Neutrophil (primary cell): ENCODE measurements at regions not wholly inside any gene's neighbourhood (a gene's known extent, or its start where the extent isn't known, plus 50 kb on each side); places are given as distances from the start of the nearest gene placed in this dataset.

Source experiments
- H3K27ac ChIP-seq: fragments of 200-600 bp; sonication (generic); 2 replicates; pipeline ENCODE4 v1.5.1; 2016; ENCODE audit warnings: mild to moderate bottlenecking, moderate library complexity
- H3K27me3 ChIP-seq: fragments of 200-600 bp; sonication (generic); 2 replicates; pipeline ENCODE4 v1.6.0; 2016; ENCODE audit warnings: mild to moderate bottlenecking
- H3K36me3 ChIP-seq: fragments of 200-600 bp; sonication (generic); 2 replicates; pipeline ENCODE4 v1.5.1; 2017
- H3K4me1 ChIP-seq, 2 experiments: fragments of 200-600 bp in 1 of 2; sonication (generic) in 1 of 2; 1 replicate in 1 of 2; 2 replicates in 1 of 2; pipeline versions ENCODE4 v1.5.1 to v1.6.1; 2013 to 2016; ENCODE audit warnings: low read depth in 1 of 2, low read length in 1 of 2, mild to moderate bottlenecking in 1 of 2, moderate library complexity in 1 of 2; ENCODE audit not compliant: control insufficient read depth in 1 of 2, insufficient read depth in 1 of 2
- H3K4me3 ChIP-seq, 2 experiments: fragments of 200-600 bp in 1 of 2; sonication (generic) in 1 of 2; 1 replicate in 1 of 2; 2 replicates in 1 of 2; pipeline ENCODE4 v1.5.1; 2013 to 2016; ENCODE audit warnings: low read depth in 1 of 2, low read length in 1 of 2, mild to moderate bottlenecking in 1 of 2, moderate library complexity in 1 of 2
- H3K9me3 ChIP-seq: fragments of 200-600 bp; sonication (generic); 2 replicates; pipeline ENCODE4 v1.5.1; 2016
- CTCF ChIP-seq: fragments of 200-600 bp; sonication (generic); IDR thresholded peaks from 2 replicates; pipeline ENCODE4 v1.5.1; 2016; ENCODE audit warnings: antibody characterized with exemption

DNA sequence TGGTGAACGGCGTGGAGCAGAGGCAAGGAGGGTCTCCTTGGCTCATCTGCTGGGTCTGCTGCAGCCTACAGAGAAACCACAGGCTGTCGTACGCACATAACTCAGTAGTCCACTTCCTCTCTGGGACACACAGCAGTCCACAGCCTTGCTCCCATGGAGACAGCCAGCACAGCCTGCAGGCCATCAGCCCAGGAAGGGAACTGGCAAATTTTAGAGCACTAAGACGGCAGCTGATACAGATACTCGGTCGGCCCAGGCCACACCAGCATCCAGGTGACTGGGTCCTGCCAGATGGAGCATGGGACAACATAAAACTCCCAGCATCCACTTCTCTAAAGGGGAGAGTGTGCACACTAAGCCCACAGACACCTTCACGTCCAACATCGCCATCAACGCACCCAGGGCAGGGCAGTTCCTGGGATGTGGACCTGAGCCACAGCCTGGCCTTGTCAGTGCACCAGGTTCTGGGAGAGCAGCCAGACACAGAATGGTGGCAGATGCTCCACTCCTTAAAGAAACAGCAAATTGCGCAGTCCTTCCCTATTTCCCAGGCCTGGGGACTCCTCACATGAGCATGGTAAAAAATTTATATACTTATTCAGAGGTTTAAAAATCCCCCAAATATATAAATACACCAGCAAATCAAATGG, 247.1 kb upstream of the RAB4A start:
- Histone ChIP-seq H3K27me3 (no peaks in the 10 kb centered on the region), H3K4me3 (peak overlapping the region in 1 of 2 experiments; percentile 22), H3K27ac (peak overlapping the region; percentile 97), H3K36me3 (no peaks in the 10 kb centered on the region), H3K9me3 (no peaks in the 10 kb centered on the region), H3K4me1 (peaks cover 0 to 87% of the 10 kb centered on the region in 2 experiments)
- TF ChIP-seq CTCF: no peak

- Histone ChIP-seq H3K4me3 (peak overlapping the region in 1 of 2 experiments; percentile 13), H3K36me3 (no peaks in the 10 kb centered on the region), H3K27ac (peak overlapping the region; percentile 97), H3K4me1 (peaks cover 0 to 95% of the 10 kb centered on the region in 2 experiments), H3K9me3 (no peaks in the 10 kb centered on the region), H3K27me3 (no peaks in the 10 kb centered on the region)
- TF ChIP-seq CTCF: no peak
Observed at GRCh38 chr1:229024528-229025130, 246.3 kb upstream of the RAB4A start.

DNA sequence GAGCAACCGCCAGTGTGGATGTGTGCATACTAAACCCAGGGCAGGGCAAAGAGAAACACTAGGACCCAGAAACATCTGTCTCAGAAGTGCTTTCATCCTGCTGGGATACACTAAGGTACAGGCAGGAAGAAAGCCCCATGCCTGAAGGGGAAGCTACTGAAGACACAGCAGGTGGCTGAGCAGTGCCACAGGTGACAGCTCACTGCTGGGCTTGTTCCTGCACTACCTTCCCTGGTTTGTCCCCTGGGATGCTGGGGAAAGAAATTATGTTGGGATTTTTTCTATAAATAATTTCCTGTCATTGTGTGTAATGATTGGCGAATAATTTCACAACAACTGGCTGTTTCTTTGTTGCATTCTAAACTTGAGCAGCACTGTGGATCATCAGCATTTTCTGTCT, 245.3 kb upstream of the RAB4A start:
- no peaks in the 10 kb centered on the region for H3K27me3 ChIP-seq
- TF ChIP-seq CTCF: no peak
- peak overlapping the region in 1 of 2 experiments; percentile 13 for H3K4me3 ChIP-seq
- no peaks in the 10 kb centered on the region for H3K36me3 ChIP-seq
- peak overlapping the region; percentile 97 for H3K27ac ChIP-seq
- H3K4me1 ChIP-seq: peaks cover 0 to 95% of the 10 kb centered on the region in 2 experiments
- no peaks in the 10 kb centered on the region for H3K9me3 ChIP-seq

DNA sequence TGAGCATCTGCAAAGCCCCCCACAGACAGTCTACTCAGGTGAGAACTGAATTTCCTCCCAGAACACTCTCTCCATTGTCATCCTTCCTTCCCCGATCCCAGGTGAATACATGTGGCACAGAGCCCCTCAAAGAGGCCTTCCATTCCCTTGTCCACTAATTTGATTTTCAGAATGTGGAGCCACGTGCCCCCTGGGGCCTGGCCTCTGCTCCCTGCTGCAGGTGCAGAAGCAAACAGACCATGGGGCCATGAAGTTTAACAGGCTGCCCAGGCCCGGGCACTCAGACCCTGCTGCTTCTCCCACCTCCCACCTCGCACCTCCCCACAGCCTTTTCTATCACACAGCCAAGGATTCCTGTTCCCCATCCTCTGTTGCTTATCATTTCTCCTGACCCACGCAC, 243.8 kb upstream of the RAB4A start:
- no peak for TF ChIP-seq CTCF
- Histone ChIP-seq H3K9me3 (no peaks in the 10 kb centered on the region), H3K27me3 (no peaks in the 10 kb centered on the region), H3K4me1 (peaks cover 0 to 97% of the 10 kb centered on the region in 2 experiments), H3K36me3 (no peaks in the 10 kb centered on the region), H3K27ac (peak overlapping the region; percentile 97), H3K4me3 (peak overlapping the region; percentile 40 to 56)

DNA sequence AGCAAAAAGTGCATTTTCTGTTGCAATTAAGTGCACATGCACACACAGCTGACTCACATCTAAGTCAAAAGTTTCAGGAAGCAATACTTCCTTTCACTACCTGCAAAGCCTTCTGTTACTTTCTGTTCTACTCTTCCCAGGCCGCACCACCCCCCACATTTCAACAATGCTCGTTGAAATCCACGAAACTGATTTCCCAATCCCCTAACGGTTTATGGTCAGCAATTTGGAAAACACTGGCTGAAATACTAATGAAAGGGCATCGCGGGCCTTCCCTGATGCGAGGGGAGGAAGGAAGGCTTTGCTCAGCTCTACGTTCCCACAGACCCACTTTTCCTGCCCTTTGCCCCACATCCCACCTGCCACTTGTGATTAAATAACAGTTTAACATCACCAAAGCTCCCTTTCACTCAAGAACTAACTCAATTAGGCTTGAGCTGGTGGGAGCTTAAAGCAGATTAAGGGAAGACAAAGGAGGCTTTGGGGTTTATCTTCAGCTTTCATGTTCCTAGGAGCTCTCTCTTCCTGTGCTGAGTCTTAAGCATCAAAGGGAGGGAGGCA, 243.2 kb upstream of the RAB4A start:
- no peaks in the 10 kb centered on the region for H3K36me3 ChIP-seq
- no peaks in the 10 kb centered on the region for H3K9me3 ChIP-seq
- peak overlapping the region; percentile 40 to 56 for H3K4me3 ChIP-seq
- H3K4me1 ChIP-seq: peaks cover 0 to 99% of the 10 kb centered on the region in 2 experiments
- peak overlapping the region; percentile 97 for H3K27ac ChIP-seq
- no peaks in the 10 kb centered on the region for H3K27me3 ChIP-seq
- TF ChIP-seq CTCF: no peak
